ENCODE measurements at regions not wholly inside any gene's neighbourhood (a gene's known extent, or its start where the extent isn't known, plus 50 kb on each side); places are given as distances from the start of the nearest gene placed in this dataset.
A peak's percentile ranks its signal among the peaks of the same experiment; 100 is the strongest.

GRCh38 chr19:30630289-30631032 lies 258.3 kb downstream of the ZNF536 start:
- H3K14ac ChIP-seq (ENCODE audit: insufficient read depth, low read length), result 0 out of 2 replicates have a peak overlapping the region, but pooled peaks have one; percentile 15
- Mint-ChIP-seq H3K36me3 (ENCODE audit: insufficient read depth in 1 of 3, low read depth in 3 of 3) (no peaks in the 10 kb centered on the region; a peak in 1 of 7 replicates), H3K9me3 (no peaks in the 10 kb centered on the region; a peak in 1 of 5 replicates), H3K27me3 (ENCODE audit: low read depth) (no peaks in the 10 kb centered on the region), H3K27ac (peak overlapping the region in 2 of 3 experiments; percentile 27 to 44; a peak in 2 of 7 replicates), H3K4me1 (peaks cover 5 to 11% of the 10 kb centered on the region in 2 experiments; a peak in 2 of 4 replicates), H3K4me3 (no peak overlapping the region)
- no peak overlapping the region for H2AK5ac ChIP-seq (ENCODE audit: insufficient read length, low read length)
- no peak overlapping the region for H4K91ac ChIP-seq (ENCODE audit: insufficient read length, low read depth, low read length)
- no CpG with 5 or more reads among the region's 14 CpGs for WGBS (ENCODE audit: extremely low coverage, insufficient read length, low lambda C conversion rate)
- H3K23me2 ChIP-seq (ENCODE audit: insufficient read length, low read depth, low read length, poor library complexity, severe bottlenecking), result no peaks in the 10 kb centered on the region
- H3T11ph ChIP-seq (ENCODE audit: low read length), result no peak overlapping the region
- no peak overlapping the region for H3K4ac ChIP-seq (ENCODE audit: low read depth, low read length)
- H2BK15ac ChIP-seq (ENCODE audit: low read depth, low read length), result no peak overlapping the region
- no peaks in the 10 kb centered on the region for H3K27me3 ChIP-seq (ENCODE audit: insufficient read depth, low read length)
- no peaks in the 10 kb centered on the region for H3K4me1 ChIP-seq (ENCODE audit: insufficient read depth, low read length)
- no peak for TF ChIP-seq CTCF (conservative IDR thresholded peaks at IDR 0.05)
- no peak overlapping the region for H4K8ac ChIP-seq (replicated peaks; ENCODE audit: insufficient read length, low read depth, low read length)
- no peak overlapping the region for H3K18ac ChIP-seq (ENCODE audit: insufficient read length, low read depth, low read length)
- H3K27ac ChIP-seq (ENCODE audit: insufficient read length, low read depth, low read length), result no peak overlapping the region
- H4K5ac ChIP-seq (ENCODE audit: insufficient read length, low read depth, low read length), result no peak overlapping the region
- no peaks in the 10 kb centered on the region for H3K79me1 ChIP-seq (ENCODE audit: insufficient read depth, low read depth, low read length, poor library complexity, severe bottlenecking)
- no peak overlapping the region for H2BK5ac ChIP-seq (ENCODE audit: insufficient read length, low read length)
- no peak overlapping the region for H2AFZ ChIP-seq (ENCODE audit: low read length)
- no peaks in the 10 kb centered on the region for H3K9me3 ChIP-seq (ENCODE audit: control insufficient read depth, low read depth, low read length)
- H2BK12ac ChIP-seq (ENCODE audit: insufficient read length, low read depth, low read length), result no peak overlapping the region
- no peaks in the 10 kb centered on the region for H3K79me2 ChIP-seq (ENCODE audit: insufficient read depth, low read length)
- H3K23ac ChIP-seq (ENCODE audit: insufficient read length, low read depth, low read length), result no peak overlapping the region
- no peak overlapping the region for H3K4me2 ChIP-seq (ENCODE audit: insufficient read depth, insufficient read length, low read length)
- DNase-seq, result no peak
- H2BK20ac ChIP-seq (ENCODE audit: low read depth, low read length, poor library complexity, severe bottlenecking), result no peak overlapping the region
- H4K20me1 ChIP-seq (ENCODE audit: control insufficient read depth, insufficient read depth, insufficient read length), result no peaks in the 10 kb centered on the region
- H2BK120ac ChIP-seq (ENCODE audit: low read depth, low read length, poor library complexity, severe bottlenecking), result no peak overlapping the region
- no peak overlapping the region for H3K9ac ChIP-seq (ENCODE audit: extremely low read depth, insufficient read length, low read length)
- H3K56ac ChIP-seq (ENCODE audit: insufficient read length, low read depth, low read length), result no peak overlapping the region

Measured in H9 (cell line).